GM12801 (cell line): ENCODE measurements at regions not wholly inside any gene's neighbourhood (a gene's known extent, or its start where the extent isn't known, plus 50 kb on each side); places are given as distances from the start of the nearest gene placed in this dataset.

Experiments used
- CTCF ChIP-seq: IDR thresholded peaks from one replicate; pipeline ENCODE4 v1.5.1; 2011; ENCODE audit warnings: control low read depth; ENCODE audit not compliant: insufficient read length; ENCODE audit errors: extremely low read depth

- TF ChIP-seq CTCF, result no peak
Measured at GRCh38 chr16:66167564-66168291, 198.8 kb upstream of the CDH5 start.

GRCh38 chr16:66166490-66166889, 200.0 kb upstream of the CDH5 start:
- no peak for TF ChIP-seq CTCF

- no peak for TF ChIP-seq CTCF
Measured at GRCh38 chr16:66165879-66166278, 200.6 kb upstream of the CDH5 start.

GRCh38 chr16:66164581-66165247, 201.8 kb upstream of the CDH5 start:
- TF ChIP-seq CTCF, result no peak

GRCh38 chr16:66162821-66163220, 203.7 kb upstream of the CDH5 start:
- TF ChIP-seq CTCF, result no peak

GRCh38 chr16:66161942-66162341, 204.5 kb upstream of the CDH5 start:
- TF ChIP-seq CTCF, result no peak

GRCh38 chr16:66161269-66161668, 205.2 kb upstream of the CDH5 start:
- no peak for TF ChIP-seq CTCF
